ENCODE measurements at regions not wholly inside any gene's neighbourhood (a gene's known extent, or its start where the extent isn't known, plus 50 kb on each side); places are given as distances from the start of the nearest gene placed in this dataset.

- DNase-seq (ENCODE audit: low read depth in 4 of 6, low spot score in 6 of 6) = peak in 2 of 6 donors; percentile 56 to 86
- 72% methylated on average over 3 of the region's 4 CpGs for WGBS (ENCODE audit: insufficient coverage)
- Histone ChIP-seq H3K4me3 (ENCODE audit: low read depth, low read length) (no peak overlapping the region), H3K4me1 (ENCODE audit: control insufficient read depth, insufficient read depth, low read length) (peaks cover 8% of the 10 kb centered on the region), H3K27ac (ENCODE audit: low read depth, low read length) (no peak overlapping the region), H3K36me3 (ENCODE audit: control insufficient read depth, insufficient read depth, low read length) (no peaks in the 10 kb centered on the region), H3K27me3 (ENCODE audit: control insufficient read depth, insufficient read depth, low read length) (no peaks in the 10 kb centered on the region), H3K9me3 (ENCODE audit: control insufficient read depth, insufficient read depth, low read length) (no peaks in the 10 kb centered on the region)
Measured at GRCh38 chr6:71048320-71049164, 91.7 kb upstream of the B3GAT2 start.

- DNase-seq (ENCODE audit: low read depth in 4 of 6, low spot score in 6 of 6) = peak in 3 of 6 donors; percentile 54 to 96 (median 66)
- no peaks in the 10 kb centered on the region for H3K27me3 ChIP-seq (ENCODE audit: control insufficient read depth, insufficient read depth, low read length)
- no peak overlapping the region for H3K4me3 ChIP-seq (ENCODE audit: low read depth, low read length)
- H3K27ac ChIP-seq (ENCODE audit: low read depth, low read length) = no peak overlapping the region
- H3K36me3 ChIP-seq (ENCODE audit: control insufficient read depth, insufficient read depth, low read length) = no peaks in the 10 kb centered on the region
- peaks cover 8% of the 10 kb centered on the region for H3K4me1 ChIP-seq (ENCODE audit: control insufficient read depth, insufficient read depth, low read length)
- H3K9me3 ChIP-seq (ENCODE audit: control insufficient read depth, insufficient read depth, low read length) = no peaks in the 10 kb centered on the region
- no CpG with 5 or more reads among the region's 3 CpGs for WGBS (ENCODE audit: insufficient coverage)
Measured at GRCh38 chr6:71049198-71049770, 92.4 kb upstream of the B3GAT2 start.

- WGBS (ENCODE audit: insufficient coverage) = no CpG with 5 or more reads among the region's 4 CpGs
- Histone ChIP-seq H3K4me1 (ENCODE audit: control insufficient read depth, insufficient read depth, low read length) (peaks cover 6% of the 10 kb centered on the region), H3K27ac (ENCODE audit: low read depth, low read length) (no peak overlapping the region), H3K36me3 (ENCODE audit: control insufficient read depth, insufficient read depth, low read length) (no peaks in the 10 kb centered on the region), H3K4me3 (ENCODE audit: low read depth, low read length) (no peak overlapping the region), H3K9me3 (ENCODE audit: control insufficient read depth, insufficient read depth, low read length) (no peaks in the 10 kb centered on the region), H3K27me3 (ENCODE audit: control insufficient read depth, insufficient read depth, low read length) (no peaks in the 10 kb centered on the region)
- DNase-seq (ENCODE audit: low read depth in 4 of 6, low spot score in 6 of 6) = peak in 2 of 6 donors; percentile 40 to 47
Measured at GRCh38 chr6:71053475-71053874, 96.6 kb upstream of the B3GAT2 start.

GRCh38 chr6:71056656-71057055, 99.8 kb upstream of the B3GAT2 start:
- Histone ChIP-seq H3K27me3 (ENCODE audit: control insufficient read depth, insufficient read depth, low read length) (no peaks in the 10 kb centered on the region), H3K4me1 (ENCODE audit: control insufficient read depth, insufficient read depth, low read length) (no peaks in the 10 kb centered on the region), H3K36me3 (ENCODE audit: control insufficient read depth, insufficient read depth, low read length) (no peaks in the 10 kb centered on the region), H3K4me3 (ENCODE audit: low read depth, low read length) (no peak overlapping the region), H3K9me3 (ENCODE audit: control insufficient read depth, insufficient read depth, low read length) (no peaks in the 10 kb centered on the region), H3K27ac (ENCODE audit: low read depth, low read length) (no peak overlapping the region)
- no CpG with 5 or more reads among the region's 2 CpGs for WGBS (ENCODE audit: insufficient coverage)
- no peak for DNase-seq (ENCODE audit: low read depth in 4 of 6, low spot score in 6 of 6)

- Histone ChIP-seq H3K27ac (ENCODE audit: low read depth, low read length) (no peak overlapping the region), H3K36me3 (ENCODE audit: control insufficient read depth, insufficient read depth, low read length) (no peaks in the 10 kb centered on the region), H3K4me1 (ENCODE audit: control insufficient read depth, insufficient read depth, low read length) (no peaks in the 10 kb centered on the region), H3K27me3 (ENCODE audit: control insufficient read depth, insufficient read depth, low read length) (no peaks in the 10 kb centered on the region), H3K9me3 (ENCODE audit: control insufficient read depth, insufficient read depth, low read length) (no peaks in the 10 kb centered on the region), H3K4me3 (ENCODE audit: low read depth, low read length) (no peak overlapping the region)
- DNase-seq (ENCODE audit: low read depth in 4 of 6, low spot score in 6 of 6) = no peak
- WGBS (ENCODE audit: insufficient coverage) = no CpG with 5 or more reads among the region's 1 CpG
Measured at GRCh38 chr6:71066153-71066552, 109.3 kb upstream of the B3GAT2 start.

GRCh38 chr6:71067816-71068215, 111.0 kb upstream of the B3GAT2 start:
- 83% methylated on average over 3 of the region's 5 CpGs for WGBS (ENCODE audit: insufficient coverage)

GRCh38 chr6:71072508-71072907, 115.6 kb upstream of the B3GAT2 start:
- WGBS (ENCODE audit: insufficient coverage) = no CpG with 5 or more reads among the region's 3 CpGs
- no peak overlapping the region for H3K27ac ChIP-seq (ENCODE audit: low read depth, low read length)

More at GRCh38 chr6:71067816-71068215, 111.0 kb upstream of the B3GAT2 start:
- DNase-seq (ENCODE audit: low read depth in 4 of 6, low spot score in 6 of 6) = peak in 1 of 6 donors; percentile 62
- Histone ChIP-seq H3K27ac (ENCODE audit: low read depth, low read length) (no peak overlapping the region), H3K27me3 (ENCODE audit: control insufficient read depth, insufficient read depth, low read length) (no peaks in the 10 kb centered on the region), H3K36me3 (ENCODE audit: control insufficient read depth, insufficient read depth, low read length) (no peaks in the 10 kb centered on the region), H3K4me1 (ENCODE audit: control insufficient read depth, insufficient read depth, low read length) (no peaks in the 10 kb centered on the region), H3K9me3 (ENCODE audit: control insufficient read depth, insufficient read depth, low read length) (no peaks in the 10 kb centered on the region), H3K4me3 (ENCODE audit: low read depth, low read length) (no peak overlapping the region)

GRCh38 chr6:71077655-71078054, 120.8 kb upstream of the B3GAT2 start:
- DNase-seq (ENCODE audit: low read depth in 4 of 6, low spot score in 6 of 6) = no peak
- Histone ChIP-seq H3K9me3 (ENCODE audit: control insufficient read depth, insufficient read depth, low read length) (peaks cover 2% of the 10 kb centered on the region), H3K27ac (ENCODE audit: low read depth, low read length) (no peak overlapping the region), H3K27me3 (ENCODE audit: control insufficient read depth, insufficient read depth, low read length) (no peaks in the 10 kb centered on the region), H3K4me3 (ENCODE audit: low read depth, low read length) (no peak overlapping the region), H3K4me1 (ENCODE audit: control insufficient read depth, insufficient read depth, low read length) (no peaks in the 10 kb centered on the region), H3K36me3 (ENCODE audit: control insufficient read depth, insufficient read depth, low read length) (no peaks in the 10 kb centered on the region)
- WGBS (ENCODE audit: insufficient coverage) = no CpG with 5 or more reads among the region's 2 CpGs

More at GRCh38 chr6:71072508-71072907, 115.6 kb upstream of the B3GAT2 start:
- no peak overlapping the region for H3K4me3 ChIP-seq (ENCODE audit: low read depth, low read length)
- H3K4me1 ChIP-seq (ENCODE audit: control insufficient read depth, insufficient read depth, low read length) = no peaks in the 10 kb centered on the region
- H3K9me3 ChIP-seq (ENCODE audit: control insufficient read depth, insufficient read depth, low read length) = peaks cover 2% of the 10 kb centered on the region
- H3K36me3 ChIP-seq (ENCODE audit: control insufficient read depth, insufficient read depth, low read length) = no peaks in the 10 kb centered on the region
- no peak for DNase-seq (ENCODE audit: low read depth in 4 of 6, low spot score in 6 of 6)
- no peaks in the 10 kb centered on the region for H3K27me3 ChIP-seq (ENCODE audit: control insufficient read depth, insufficient read depth, low read length)

GRCh38 chr6:71079677-71080076, 122.8 kb upstream of the B3GAT2 start:
- no peak overlapping the region for H3K27ac ChIP-seq (ENCODE audit: low read depth, low read length)

GRCh38 chr6:71080133-71080532, 123.3 kb upstream of the B3GAT2 start:
- H3K36me3 ChIP-seq (ENCODE audit: control insufficient read depth, insufficient read depth, low read length) = no peaks in the 10 kb centered on the region
- H3K9me3 ChIP-seq (ENCODE audit: control insufficient read depth, insufficient read depth, low read length) = peaks cover 2% of the 10 kb centered on the region
- H3K4me1 ChIP-seq (ENCODE audit: control insufficient read depth, insufficient read depth, low read length) = no peaks in the 10 kb centered on the region
- H3K4me3 ChIP-seq (ENCODE audit: low read depth, low read length) = no peak overlapping the region
- no peak overlapping the region for H3K27ac ChIP-seq (ENCODE audit: low read depth, low read length)
- no peaks in the 10 kb centered on the region for H3K27me3 ChIP-seq (ENCODE audit: control insufficient read depth, insufficient read depth, low read length)
- DNase-seq (ENCODE audit: low read depth in 4 of 6, low spot score in 6 of 6) = no peak
- no CpG with 5 or more reads among the region's 2 CpGs for WGBS (ENCODE audit: insufficient coverage)

More at GRCh38 chr6:71079677-71080076, 122.8 kb upstream of the B3GAT2 start:
- Histone ChIP-seq H3K27me3 (ENCODE audit: control insufficient read depth, insufficient read depth, low read length) (no peaks in the 10 kb centered on the region), H3K4me3 (ENCODE audit: low read depth, low read length) (no peak overlapping the region), H3K36me3 (ENCODE audit: control insufficient read depth, insufficient read depth, low read length) (no peaks in the 10 kb centered on the region), H3K4me1 (ENCODE audit: control insufficient read depth, insufficient read depth, low read length) (no peaks in the 10 kb centered on the region), H3K9me3 (ENCODE audit: control insufficient read depth, insufficient read depth, low read length) (peaks cover 2% of the 10 kb centered on the region)
- WGBS (ENCODE audit: insufficient coverage) = no CpG with 5 or more reads among the region's 1 CpG
- DNase-seq (ENCODE audit: low read depth in 4 of 6, low spot score in 6 of 6) = no peak

All from spinal cord (tissue), 9 donors.